ENCODE measurements at regions not wholly inside any gene's neighbourhood (a gene's known extent, or its start where the extent isn't known, plus 50 kb on each side); places are given as distances from the start of the nearest gene placed in this dataset.

GRCh38 chr5:82822634-82822927 lies 254.6 kb downstream of the TMEM167A start:
- POLR2A ChIA-PET (ENCODE audit: low non-redundant PET): no interaction called here
- DNase-seq (ENCODE audit: low spot score): no peak
- no peak overlapping the region for H3K27ac ChIP-seq (ENCODE audit: low read depth, low read length, poor library complexity, severe bottlenecking)
- TF ChIP-seq EZH2 (IDR thresholded peaks at IDR 0.05; ENCODE audit: borderline replicate concordance, low read depth, low read length, poor library complexity, severe bottlenecking) (no peak), CTCF (conservative IDR thresholded peaks at IDR 0.05; ENCODE audit: low read depth, low read length) (no peak)
- no peaks in the 10 kb centered on the region for H3K9me3 ChIP-seq (ENCODE audit: low read depth, low read length, poor library complexity, severe bottlenecking)
- H3K27me3 ChIP-seq (replicated peaks; ENCODE audit: insufficient read depth, low read depth, low read length, poor library complexity): no peaks in the 10 kb centered on the region
- H3K4me3 ChIP-seq (ENCODE audit: low read depth, low read length, poor library complexity, severe bottlenecking): no peak overlapping the region
- CTCF ChIA-PET: no interaction called here
- H3K36me3 ChIP-seq (ENCODE audit: insufficient read depth, low read length, poor library complexity, severe bottlenecking): no peaks in the 10 kb centered on the region
- peaks cover 15% of the 10 kb centered on the region for H3K4me1 ChIP-seq (ENCODE audit: insufficient read depth, low read length, poor library complexity, severe bottlenecking)
- BruUV-seq (replicated peaks): no TSS peak
- intact Hi-C loops (cut with micrococcal nuclease; ENCODE audit: unreplicated experiment): no loop called here

- POLR2A ChIA-PET (ENCODE audit: low non-redundant PET): no interaction called here
- no peaks in the 10 kb centered on the region for H3K27me3 ChIP-seq (replicated peaks; ENCODE audit: insufficient read depth, low read depth, low read length, poor library complexity)
- H3K4me3 ChIP-seq (ENCODE audit: low read depth, low read length, poor library complexity, severe bottlenecking): no peak overlapping the region
- H3K4me1 ChIP-seq (ENCODE audit: insufficient read depth, low read length, poor library complexity, severe bottlenecking): peaks cover 15% of the 10 kb centered on the region
- CTCF ChIA-PET: no interaction called here
- TF ChIP-seq EZH2 (IDR thresholded peaks at IDR 0.05; ENCODE audit: borderline replicate concordance, low read depth, low read length, poor library complexity, severe bottlenecking) (no peak), CTCF (conservative IDR thresholded peaks at IDR 0.05; ENCODE audit: low read depth, low read length) (no peak)
- BruUV-seq (replicated peaks): no TSS peak
- H3K27ac ChIP-seq (ENCODE audit: low read depth, low read length, poor library complexity, severe bottlenecking): no peak overlapping the region
- intact Hi-C loops (cut with micrococcal nuclease; ENCODE audit: unreplicated experiment): no loop called here
- no peaks in the 10 kb centered on the region for H3K9me3 ChIP-seq (ENCODE audit: low read depth, low read length, poor library complexity, severe bottlenecking)
- no peaks in the 10 kb centered on the region for H3K36me3 ChIP-seq (ENCODE audit: insufficient read depth, low read length, poor library complexity, severe bottlenecking)
- no peak for DNase-seq (ENCODE audit: low spot score)
Measured at GRCh38 chr5:82821846-82822633, 255.2 kb downstream of the TMEM167A start.

GRCh38 chr5:82820961-82821845 lies 256.0 kb downstream of the TMEM167A start:
- TF ChIP-seq CTCF (conservative IDR thresholded peaks at IDR 0.05; ENCODE audit: low read depth, low read length) (no peak), EZH2 (IDR thresholded peaks at IDR 0.05; ENCODE audit: borderline replicate concordance, low read depth, low read length, poor library complexity, severe bottlenecking) (no peak)
- Histone ChIP-seq H3K4me3 (ENCODE audit: low read depth, low read length, poor library complexity, severe bottlenecking) (no peak overlapping the region), H3K9me3 (ENCODE audit: low read depth, low read length, poor library complexity, severe bottlenecking) (no peaks in the 10 kb centered on the region), H3K27me3 (replicated peaks; ENCODE audit: insufficient read depth, low read depth, low read length, poor library complexity) (no peaks in the 10 kb centered on the region), H3K36me3 (ENCODE audit: insufficient read depth, low read length, poor library complexity, severe bottlenecking) (no peaks in the 10 kb centered on the region), H3K4me1 (ENCODE audit: insufficient read depth, low read length, poor library complexity, severe bottlenecking) (peaks cover 15% of the 10 kb centered on the region), H3K27ac (ENCODE audit: low read depth, low read length, poor library complexity, severe bottlenecking) (no peak overlapping the region)
- no TSS peak for BruUV-seq (replicated peaks)
- DNase-seq (ENCODE audit: low spot score): peak; percentile 72
- ChIA-PET CTCF (no interaction called here), POLR2A (ENCODE audit: low non-redundant PET) (no interaction called here)
- intact Hi-C loops (cut with micrococcal nuclease; ENCODE audit: unreplicated experiment): no loop called here

Data from A673 (cell line).